ENCODE measurements at regions not wholly inside any gene's neighbourhood (a gene's known extent, or its start where the extent isn't known, plus 50 kb on each side); places are given as distances from the start of the nearest gene placed in this dataset.

DNA sequence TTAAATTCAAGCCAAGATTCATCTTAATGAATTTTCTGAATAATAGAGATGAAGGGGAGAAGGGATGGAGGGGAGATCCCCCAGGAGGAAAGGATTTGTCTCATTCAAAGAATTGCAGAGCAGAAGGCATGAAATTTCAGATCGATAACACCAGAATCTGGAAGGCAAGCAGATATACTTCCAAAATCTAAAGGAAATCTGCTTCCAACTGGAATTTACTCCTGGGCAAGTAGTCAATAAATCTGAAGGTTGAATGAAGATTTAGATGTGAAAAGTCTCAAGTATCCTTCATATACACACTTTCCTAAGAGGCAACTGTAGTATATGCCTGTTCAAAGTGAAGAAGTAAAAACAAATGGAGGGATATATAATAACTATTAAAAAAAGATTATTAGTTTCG, 1190.8 kb upstream of the CELF4 start:
- H3K4me1 ChIP-seq, result no peaks in the 10 kb centered on the region
- H3K4me3 ChIP-seq (ENCODE audit: low read depth, low read length), result no peak overlapping the region
- intact Hi-C loops (cut with micrococcal nuclease; ENCODE audit: unreplicated experiment), result no loop called here
- Mint-ChIP-seq H3K27me3 (ENCODE audit: insufficient read depth, unreplicated experiment) (peaks cover 3% of the 10 kb centered on the region), H3K36me3 (ENCODE audit: insufficient read depth, unreplicated experiment) (no peaks in the 10 kb centered on the region), H3K4me3 (ENCODE audit: unreplicated experiment) (no peak overlapping the region), H3K4me1 (ENCODE audit: low read depth, unreplicated experiment) (no peaks in the 10 kb centered on the region), H3K9me3 (ENCODE audit: unreplicated experiment) (no peaks in the 10 kb centered on the region), H3K27ac (ENCODE audit: unreplicated experiment) (no peak overlapping the region)
- ChIA-PET POLR2A (no interaction called here), CTCF (no interaction called here)
- H3K36me3 ChIP-seq (ENCODE audit: control insufficient read depth, insufficient read depth, low read length), result no peaks in the 10 kb centered on the region
- no peak for TF ChIP-seq CTCF (IDR thresholded peaks at IDR 0.05; ENCODE audit: insufficient read depth in 1 of 2, low read depth in 1 of 2, low read length in 1 of 2, severe bottlenecking in 1 of 2, unreplicated experiment in 1 of 2)
- no peaks in the 10 kb centered on the region for H3K27me3 ChIP-seq (replicated peaks; ENCODE audit: control insufficient read depth, insufficient read depth, low read length)
- no peak for DNase-seq
- no TSS peak for BruUV-seq (replicated peaks)
- no peaks in the 10 kb centered on the region for H3K9me3 ChIP-seq

DNA sequence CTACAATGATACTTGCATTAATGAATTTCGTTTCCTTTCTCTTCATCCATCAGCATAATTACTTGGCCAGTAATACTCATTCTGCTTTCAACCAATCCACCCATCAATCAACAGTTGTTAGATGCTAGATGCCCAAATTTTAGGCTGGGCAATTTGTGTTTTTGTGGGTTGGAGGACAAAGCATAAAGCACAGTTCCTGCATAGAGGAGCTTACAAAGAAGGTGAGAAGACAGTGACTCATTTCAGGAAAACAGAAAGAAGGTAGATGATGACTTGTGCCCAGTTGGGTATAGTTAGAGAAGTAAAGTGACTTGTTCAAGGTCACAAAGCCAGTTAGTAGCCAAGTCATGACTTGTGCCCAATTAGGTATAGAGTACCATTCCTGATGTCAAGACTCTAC, 1186.8 kb upstream of the CELF4 start:
- H3K4me3 ChIP-seq (ENCODE audit: low read depth, low read length), result no peak overlapping the region
- TF ChIP-seq CTCF (IDR thresholded peaks at IDR 0.05; ENCODE audit: insufficient read depth in 1 of 2, low read depth in 1 of 2, low read length in 1 of 2, severe bottlenecking in 1 of 2, unreplicated experiment in 1 of 2), result no peak
- H3K4me1 ChIP-seq, result no peaks in the 10 kb centered on the region
- no peaks in the 10 kb centered on the region for H3K9me3 ChIP-seq
- Mint-ChIP-seq H3K9me3 (ENCODE audit: unreplicated experiment) (no peaks in the 10 kb centered on the region), H3K4me3 (ENCODE audit: unreplicated experiment) (no peak overlapping the region), H3K36me3 (ENCODE audit: insufficient read depth, unreplicated experiment) (no peaks in the 10 kb centered on the region), H3K27me3 (ENCODE audit: insufficient read depth, unreplicated experiment) (peaks cover 3% of the 10 kb centered on the region), H3K4me1 (ENCODE audit: low read depth, unreplicated experiment) (no peaks in the 10 kb centered on the region), H3K27ac (ENCODE audit: unreplicated experiment) (no peak overlapping the region)
- no peaks in the 10 kb centered on the region for H3K36me3 ChIP-seq (ENCODE audit: control insufficient read depth, insufficient read depth, low read length)
- intact Hi-C loops (cut with micrococcal nuclease; ENCODE audit: unreplicated experiment), result no loop called here
- POLR2A ChIA-PET, result no interaction called here
- BruUV-seq (replicated peaks), result no TSS peak
- CTCF ChIA-PET, result no interaction called here
- no peaks in the 10 kb centered on the region for H3K27me3 ChIP-seq (replicated peaks; ENCODE audit: control insufficient read depth, insufficient read depth, low read length)
- no peak for DNase-seq

DNA sequence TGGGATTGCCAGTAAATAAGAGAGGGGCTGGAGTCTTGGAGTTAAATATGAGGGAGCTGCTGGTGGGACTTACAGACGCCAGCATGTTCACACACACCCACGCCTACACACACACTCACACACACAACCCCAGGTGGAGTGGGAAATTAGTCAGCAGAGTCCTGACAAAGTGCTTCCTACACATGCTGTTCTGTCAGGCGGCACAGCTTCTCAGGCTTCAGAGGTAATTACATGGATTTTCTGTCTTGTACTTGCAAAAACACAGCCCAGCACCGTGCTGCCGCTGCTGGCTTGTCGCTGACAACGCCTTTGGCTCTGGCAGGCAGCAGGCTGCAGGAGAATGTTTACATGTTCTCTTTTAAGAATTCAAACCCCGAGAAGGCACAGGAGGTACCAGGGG, 1186.3 kb upstream of the CELF4 start:
- no peaks in the 10 kb centered on the region for H3K27me3 ChIP-seq (replicated peaks; ENCODE audit: control insufficient read depth, insufficient read depth, low read length)
- Mint-ChIP-seq H3K36me3 (ENCODE audit: insufficient read depth, unreplicated experiment) (no peaks in the 10 kb centered on the region), H3K4me3 (ENCODE audit: unreplicated experiment) (no peak overlapping the region), H3K4me1 (ENCODE audit: low read depth, unreplicated experiment) (no peaks in the 10 kb centered on the region), H3K9me3 (ENCODE audit: unreplicated experiment) (no peaks in the 10 kb centered on the region), H3K27me3 (ENCODE audit: insufficient read depth, unreplicated experiment) (peaks cover 3% of the 10 kb centered on the region), H3K27ac (ENCODE audit: unreplicated experiment) (no peak overlapping the region)
- no TSS peak for BruUV-seq (replicated peaks)
- intact Hi-C loops (cut with micrococcal nuclease; ENCODE audit: unreplicated experiment), result no loop called here
- no peaks in the 10 kb centered on the region for H3K9me3 ChIP-seq
- no peaks in the 10 kb centered on the region for H3K4me1 ChIP-seq
- no peak for DNase-seq
- no peaks in the 10 kb centered on the region for H3K36me3 ChIP-seq (ENCODE audit: control insufficient read depth, insufficient read depth, low read length)
- TF ChIP-seq CTCF (IDR thresholded peaks at IDR 0.05; ENCODE audit: insufficient read depth in 1 of 2, low read depth in 1 of 2, low read length in 1 of 2, severe bottlenecking in 1 of 2, unreplicated experiment in 1 of 2), result no peak
- H3K4me3 ChIP-seq (ENCODE audit: low read depth, low read length), result no peak overlapping the region
- ChIA-PET POLR2A (no interaction called here), CTCF (no interaction called here)

All from Caco-2 (cell line).